GM12878 (cell line): ENCODE measurements at regions not wholly inside any gene's neighbourhood (a gene's known extent, or its start where the extent isn't known, plus 50 kb on each side); places are given as distances from the start of the nearest gene placed in this dataset.

Source experiments
- ATAC-seq: fragments of 200-7000 bp; cut with Tn5 transposase; 3 replicates; pipeline ENCODE4 v1.9.1; 2020; ENCODE audit warnings: mild to moderate bottlenecking, moderate library complexity
- BruUV-seq: library from RNA; stranded (reverse); fragments of 400-500 nt; replicated peaks from 2 replicates; lab custom pipeline; 2021; lab: Mats Ljungman, UMichigan
- CTCF ChIA-PET: fragments of 300-600 bp; sonication (Branson Sonifier 250); formaldehyde crosslinking; extraction: SDS; loops from one replicate; lab custom pipeline; 2021; ENCODE audit warnings: inconsistent platforms; lab: Yijun Ruan, JAX
- POLR2A ChIA-PET: fragments of 350-600 bp; formaldehyde crosslinking; extraction: SDS; loops from one replicate; lab custom pipeline; 2021; ENCODE audit warnings: inconsistent platforms; lab: Charles Lee
- RAD21 ChIA-PET: fragments of 300-600 bp; sonication (Branson Sonifier 250); formaldehyde crosslinking; loops from one replicate; lab custom pipeline; 2023; ENCODE audit warnings: antibody characterized with exemption; ENCODE audit not compliant: unreplicated experiment; lab: Charles Lee
- SMC1A ChIA-PET: fragments of 300-600 bp; sonication (Branson Sonifier 250); formaldehyde crosslinking; loops from one replicate; lab custom pipeline; 2023; ENCODE audit not compliant: unreplicated experiment, uncharacterized antibody; lab: Charles Lee
- DNase-seq: peaks from one replicate; pipeline ENCODE4 v3.0.0-alpha.2; 2011; ENCODE audit warnings: low read depth, low spot score
- FAIRE-seq: peaks from 3 replicates; lab custom pipeline; 2011; peaks lifted over from hg19 to GRCh38; lab: Jason Lieb, UNC
- H2AFZ ChIP-seq: 2 replicates; pipeline ENCODE4 v1.6.0; 2011; ENCODE audit warnings: low read depth, low read length, control low read depth; ENCODE audit not compliant: control insufficient read depth
- H3K27ac ChIP-seq: 2 replicates; pipeline ENCODE4 v1.5.1; 2011; ENCODE audit warnings: control low read depth; ENCODE audit not compliant: control insufficient read depth, insufficient read depth
- H3K27me3 ChIP-seq, 2 experiments: replicated peaks in 1 of 2; 2 replicates each; pipeline versions ENCODE4 v1.6.0 to v1.6.1; 2011; ENCODE audit warnings: low read length in 1 of 2; ENCODE audit not compliant: control insufficient read depth in 2 of 2, insufficient read depth in 2 of 2
- H3K36me3 ChIP-seq, 2 experiments: 2 replicates each; pipeline ENCODE4 v1.5.1; 2011; ENCODE audit warnings: low read length in 1 of 2; ENCODE audit not compliant: control insufficient read depth in 2 of 2, insufficient read depth in 2 of 2
- H3K4me1 ChIP-seq: 2 replicates; pipeline ENCODE4 v1.6.1; 2011; ENCODE audit warnings: mild to moderate bottlenecking, low read length, moderate library complexity, mixed read lengths; ENCODE audit not compliant: control insufficient read depth, insufficient read depth
- H3K4me2 ChIP-seq: 2 replicates; pipeline ENCODE4 v1.6.0; 2011; ENCODE audit warnings: control low read depth; ENCODE audit not compliant: control insufficient read depth, insufficient read depth
- H3K4me3 ChIP-seq: fragments of 200-600 bp; sonication (generic); 2 replicates; pipeline ENCODE4 v1.5.1; 2016
- H3K79me2 ChIP-seq: 2 replicates; pipeline ENCODE4 v1.6.0; 2011; ENCODE audit warnings: low read length; ENCODE audit not compliant: control insufficient read depth, insufficient read depth
- H3K9ac ChIP-seq: 2 replicates; pipeline ENCODE4 v1.8.0; 2011; ENCODE audit warnings: low read length, control low read depth, mixed read lengths; ENCODE audit not compliant: control insufficient read depth, insufficient read depth
- H3K9me3 ChIP-seq: replicated peaks from 3 replicates; pipeline ENCODE4 v1.5.1; 2011; ENCODE audit warnings: mild to moderate bottlenecking, low read length; ENCODE audit not compliant: control insufficient read depth, insufficient read depth
- H4K20me1 ChIP-seq: 2 replicates; pipeline ENCODE4 v1.6.0; 2011; ENCODE audit not compliant: control insufficient read depth, insufficient read depth
- CBFB ChIP-seq: IDR thresholded peaks from 2 replicates; pipeline ENCODE4 v1.6.1; 2016; ENCODE audit warnings: antibody characterized with exemption, low read depth
- ESRRA ChIP-seq: IDR thresholded peaks from 2 replicates; pipeline ENCODE4 v1.6.1; 2012; ENCODE audit warnings: mild to moderate bottlenecking, low read length, improper control_type of control experiment
- KAT2A ChIP-seq: conservative IDR thresholded peaks from 2 replicates; pipeline ENCODE4 v1.6.1; 2011; ENCODE audit warnings: low read depth, low read length; ENCODE audit not compliant: control insufficient read depth
- PRDM15 ChIP-seq: fragments of 450-650 bp; formaldehyde crosslinking; IDR thresholded peaks from 2 replicates; pipeline ENCODE4 v1.4.0; 2020; ENCODE audit warnings: mild to moderate bottlenecking, moderate library complexity
- SIN3A ChIP-seq: IDR thresholded peaks from 2 replicates; pipeline ENCODE4 v1.6.1; 2012; ENCODE audit warnings: low read depth, low read length, improper control_type of control experiment
- SMARCA5 ChIP-seq: fragments of 450-650 bp; IDR thresholded peaks from 2 replicates; pipeline ENCODE4 v1.6.1; 2017; ENCODE audit warnings: mild to moderate bottlenecking
- WGBS: methylation state at CpG from one replicate; pipeline ENCODE4 v1.1.6; 2016; ENCODE audit warnings: low lambda C conversion rate; ENCODE audit not compliant: insufficient replicate concordance, insufficient coverage; ENCODE audit errors: missing lambda C conversion rate; 5-methylcytosine and 5-hydroxymethylcytosine counted together
- in situ Hi-C: fragments of 300-500 bp; cut with MboI; formaldehyde crosslinking; loops from 9 replicates; pipeline ENCODE4 v1.14.3; 2018; ENCODE audit warnings: mixed read lengths
- intact Hi-C: fragments of 100-400 bp; cut with micrococcal nuclease; formaldehyde crosslinking; loops from one replicate; pipeline ENCODE4 v1.14.2; 2022; ENCODE audit not compliant: unreplicated experiment
- TF ChIP-seq, protein P1 (sequence below): fragments of 450-650 bp; IDR thresholded peaks from 2 replicates; pipeline ENCODE4 v1.6.1; 2018; ENCODE audit warnings: borderline replicate concordance, mild to moderate bottlenecking; ENCODE audit not compliant: partially characterized antibody

DNA sequence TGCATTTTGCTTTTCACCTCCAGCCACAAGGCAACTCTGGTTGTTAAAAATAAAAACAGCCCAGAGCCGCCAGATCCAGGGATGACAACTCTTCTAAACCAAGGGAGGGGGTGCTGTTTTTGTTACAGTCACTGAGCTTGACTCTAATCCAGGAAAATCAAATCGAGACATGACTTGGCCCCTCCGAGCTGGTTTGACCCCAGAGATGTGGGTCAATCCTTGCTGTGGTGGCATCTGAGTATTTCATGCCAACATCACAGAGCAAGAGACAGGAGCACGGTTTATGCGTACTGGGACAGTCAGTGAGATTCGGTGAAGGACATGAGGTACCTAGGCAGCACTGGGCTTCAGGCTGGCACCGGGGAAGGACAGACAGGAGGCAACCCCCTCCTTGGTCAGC lies 88.8 kb upstream of the ZMIZ1 start:
- Histone ChIP-seq H3K36me3 (no peaks in the 10 kb centered on the region), H3K27me3 (peaks cover 0 to 2% of the 10 kb centered on the region in 2 experiments; a peak in 2 of 4 replicates), H3K4me2 (no peak overlapping the region), H3K79me2 (no peaks in the 10 kb centered on the region), H4K20me1 (no peaks in the 10 kb centered on the region), H3K9ac (no peak overlapping the region), H3K9me3 (no peaks in the 10 kb centered on the region), H2AFZ (no peak overlapping the region), H3K27ac (no peak overlapping the region), H3K4me1 (peaks cover 5% of the 10 kb centered on the region; the same call in 1 of the 2 replicates), H3K4me3 (no peak overlapping the region)
- ATAC-seq (no peak), FAIRE-seq (no peak), DNase-seq (no peak)
- no TSS peak for BruUV-seq
- ChIA-PET SMC1A (no interaction called here), POLR2A (no interaction called here), CTCF (interaction anchor here (0.9 kb wide), 1 partner anchor 44 kb away, joined by 3 read pairs; no protein-coding TSS in a partner anchor), RAD21 (no interaction called here)
- in situ Hi-C loops: no loop called here
- TF ChIP-seq ESRRA: no peak
- intact Hi-C loops: loop anchor here (10.0 kb wide), 1 partner anchor 215 kb away; no protein-coding TSS in a partner anchor
- 32% methylated on average over 7 of the region's 7 CpGs for WGBS

GRCh38 chr10:78980354-78980753 lies 88.4 kb upstream of the ZMIZ1 start:
- Histone ChIP-seq H3K27ac (no peak overlapping the region), H3K9ac (no peak overlapping the region), H3K4me2 (no peak overlapping the region), H3K36me3 (no peaks in the 10 kb centered on the region), H3K4me3 (no peak overlapping the region), H3K27me3 (peaks cover 0 to 2% of the 10 kb centered on the region in 2 experiments; a peak in 2 of 4 replicates), H3K9me3 (no peaks in the 10 kb centered on the region), H3K79me2 (no peaks in the 10 kb centered on the region), H2AFZ (no peak overlapping the region), H3K4me1 (peaks cover 5% of the 10 kb centered on the region; the same call in 1 of the 2 replicates), H4K20me1 (no peaks in the 10 kb centered on the region)
- SMC1A ChIA-PET: no interaction called here
- 42% methylated on average over 9 of the region's 9 CpGs for WGBS
- no TSS peak for BruUV-seq
- DNase-seq (no peak), FAIRE-seq (no peak), ATAC-seq (no peak)
- intact Hi-C loops (no loop called here), in situ Hi-C loops (no loop called here)
- CTCF ChIA-PET: no interaction called here
- RAD21 ChIA-PET: no interaction called here
- POLR2A ChIA-PET: no interaction called here
- TF ChIP-seq CBFB: no peak
- TF ChIP-seq SIN3A: no peak
- TF ChIP-seq, protein P1, sequence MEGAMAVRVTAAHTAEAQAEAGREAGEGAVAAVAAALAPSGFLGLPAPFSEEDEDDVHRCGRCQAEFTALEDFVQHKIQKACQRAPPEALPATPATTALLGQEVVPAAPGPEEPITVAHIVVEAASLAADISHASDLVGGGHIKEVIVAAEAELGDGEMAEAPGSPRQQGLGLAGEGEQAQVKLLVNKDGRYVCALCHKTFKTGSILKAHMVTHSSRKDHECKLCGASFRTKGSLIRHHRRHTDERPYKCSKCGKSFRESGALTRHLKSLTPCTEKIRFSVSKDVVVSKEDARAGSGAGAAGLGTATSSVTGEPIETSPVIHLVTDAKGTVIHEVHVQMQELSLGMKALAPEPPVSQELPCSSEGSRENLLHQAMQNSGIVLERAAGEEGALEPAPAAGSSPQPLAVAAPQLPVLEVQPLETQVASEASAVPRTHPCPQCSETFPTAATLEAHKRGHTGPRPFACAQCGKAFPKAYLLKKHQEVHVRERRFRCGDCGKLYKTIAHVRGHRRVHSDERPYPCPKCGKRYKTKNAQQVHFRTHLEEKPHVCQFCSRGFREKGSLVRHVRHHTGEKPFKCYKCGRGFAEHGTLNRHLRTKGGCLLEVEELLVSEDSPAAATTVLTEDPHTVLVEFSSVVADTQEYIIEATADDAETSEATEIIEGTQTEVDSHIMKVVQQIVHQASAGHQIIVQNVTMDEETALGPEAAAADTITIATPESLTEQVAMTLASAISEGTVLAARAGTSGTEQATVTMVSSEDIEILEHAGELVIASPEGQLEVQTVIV: no peak
- no peak for TF ChIP-seq PRDM15 (CRISPR knock-in tag)
- TF ChIP-seq KAT2A: no peak
- no peak for TF ChIP-seq SMARCA5
